WTC11 (cell line): ENCODE measurements at regions not wholly inside any gene's neighbourhood (a gene's known extent, or its start where the extent isn't known, plus 50 kb on each side); places are given as distances from the start of the nearest gene placed in this dataset.

Experiments
- CTCF ChIP-seq: fragments of 200-600 bp; IDR thresholded peaks from 2 replicates; pipeline ENCODE4 v1.8.0; 2022; ENCODE audit warnings: antibody characterized with exemption
- E2F1 ChIP-seq: sonication (generic); formaldehyde crosslinking; IDR thresholded peaks from 2 replicates; pipeline ENCODE4 v1.8.0; 2022; ENCODE audit warnings: mild to moderate bottlenecking, missing genetic modification reagents
- FOXJ3 ChIP-seq: sonication (generic); formaldehyde crosslinking; IDR thresholded peaks from 2 replicates; pipeline ENCODE4 v1.9.0; 2021; ENCODE audit warnings: missing genetic modification reagents, mild to moderate bottlenecking, borderline replicate concordance
- HMGA2 ChIP-seq: fragments of 250-450 bp; sonication (Bioruptor Pico); IDR thresholded peaks from 2 replicates; pipeline ENCODE4 v1.4.0; 2021; ENCODE audit warnings: mild to moderate bottlenecking, moderate library complexity
- HMGXB4 ChIP-seq: sonication (generic); formaldehyde crosslinking; IDR thresholded peaks from 2 replicates; pipeline ENCODE4 v1.8.1; 2023; ENCODE audit warnings: mild to moderate bottlenecking, moderate library complexity, missing genetic modification reagents
- NFYB ChIP-seq: sonication (generic); formaldehyde crosslinking; conservative IDR thresholded peaks from 2 replicates; pipeline ENCODE4 v1.8.0; 2022; ENCODE audit warnings: low read depth, missing genetic modification reagents
- NR3C1 ChIP-seq: sonication (generic); formaldehyde crosslinking; conservative IDR thresholded peaks from 2 replicates; pipeline ENCODE4 v1.8.1; 2023; ENCODE audit warnings: low read depth, mild to moderate bottlenecking, missing genetic modification reagents
- RELA ChIP-seq: sonication (generic); formaldehyde crosslinking; IDR thresholded peaks from 2 replicates; pipeline ENCODE4 v1.8.1; 2022; ENCODE audit warnings: missing genetic modification reagents, mild to moderate bottlenecking, borderline replicate concordance
- ZNF121 ChIP-seq: sonication (generic); formaldehyde crosslinking; IDR thresholded peaks from 2 replicates; pipeline ENCODE4 v1.8.0; 2023; ENCODE audit warnings: missing genetic modification reagents
- ZNF532 ChIP-seq: fragments of 250-450 bp; sonication (Bioruptor Pico); IDR thresholded peaks from 2 replicates; pipeline ENCODE4 v1.9.0; 2021; ENCODE audit warnings: mild to moderate bottlenecking, borderline replicate concordance
- TF ChIP-seq, protein P1 (sequence below): sonication (generic); formaldehyde crosslinking; IDR thresholded peaks from 2 replicates; pipeline ENCODE4 v1.8.0; 2022; ENCODE audit warnings: mild to moderate bottlenecking, missing genetic modification reagents

GRCh38 chr5:119943148-119943547 is 313.8 kb downstream of the FAM170A start:
- TF ChIP-seq RELA (CRISPR knock-in tag) (no peak), ZNF532 (no peak), CTCF (no peak), HMGXB4 (CRISPR knock-in tag) (no peak), FOXJ3 (CRISPR knock-in tag) (no peak), E2F1 (CRISPR knock-in tag) (no peak), HMGA2 (CRISPR knock-in tag) (no peak), ZNF121 (CRISPR knock-in tag) (no peak), NFYB (CRISPR knock-in tag) (no peak), NR3C1 (CRISPR knock-in tag) (no peak)
- TF ChIP-seq, protein P1, sequence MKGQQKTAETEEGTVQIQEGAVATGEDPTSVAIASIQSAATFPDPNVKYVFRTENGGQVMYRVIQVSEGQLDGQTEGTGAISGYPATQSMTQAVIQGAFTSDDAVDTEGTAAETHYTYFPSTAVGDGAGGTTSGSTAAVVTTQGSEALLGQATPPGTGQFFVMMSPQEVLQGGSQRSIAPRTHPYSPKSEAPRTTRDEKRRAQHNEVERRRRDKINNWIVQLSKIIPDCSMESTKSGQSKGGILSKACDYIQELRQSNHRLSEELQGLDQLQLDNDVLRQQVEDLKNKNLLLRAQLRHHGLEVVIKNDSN (CRISPR knock-in tag), result no peak
